ENCODE measurements at regions not wholly inside any gene's neighbourhood (a gene's known extent, or its start where the extent isn't known, plus 50 kb on each side); places are given as distances from the start of the nearest gene placed in this dataset.

GRCh38 chr18:55932675-55933074, 344.7 kb upstream of the TCF4 start:
- H3K9me3 ChIP-seq (ENCODE audit: insufficient read depth, low read length), result peaks cover 14% of the 10 kb centered on the region
- TF ChIP-seq YY1 (IDR thresholded peaks at IDR 0.05; ENCODE audit: insufficient read depth, insufficient read length) (no peak), SUZ12 (IDR thresholded peaks at IDR 0.05; ENCODE audit: extremely low read depth, insufficient read depth, insufficient read length) (no peak), ZNF274 (IDR thresholded peaks at IDR 0.05; ENCODE audit: low read depth, low read length) (no peak)
- H3K9ac ChIP-seq (ENCODE audit: insufficient read length, low read depth), result no peak overlapping the region

GRCh38 chr18:55927831-55928230, 339.8 kb upstream of the TCF4 start:
- H3K36me3 ChIP-seq (ENCODE audit: insufficient read depth, insufficient read length, low read length), result no peaks in the 10 kb centered on the region
- DNase-seq (ENCODE audit: low read depth, low spot score), result no peak
- TF ChIP-seq YY1 (IDR thresholded peaks at IDR 0.05; ENCODE audit: insufficient read depth, insufficient read length) (no peak), ZNF274 (IDR thresholded peaks at IDR 0.05; ENCODE audit: low read depth, low read length) (no peak), SUZ12 (IDR thresholded peaks at IDR 0.05; ENCODE audit: extremely low read depth, insufficient read depth, insufficient read length) (no peak)

More at GRCh38 chr18:55932675-55933074, 344.7 kb upstream of the TCF4 start:
- DNase-seq (ENCODE audit: low read depth, low spot score), result no peak
- Histone ChIP-seq H3K27me3 (ENCODE audit: insufficient read depth, insufficient read length) (no peaks in the 10 kb centered on the region), H3K36me3 (ENCODE audit: insufficient read depth, insufficient read length, low read length) (no peaks in the 10 kb centered on the region), H3K4me3 (ENCODE audit: insufficient read length, low read depth) (no peak overlapping the region), H3K4me1 (ENCODE audit: insufficient read depth, insufficient read length) (no peaks in the 10 kb centered on the region)

GRCh38 chr18:55925772-55926171, 337.8 kb upstream of the TCF4 start:
- TF ChIP-seq SUZ12 (IDR thresholded peaks at IDR 0.05; ENCODE audit: extremely low read depth, insufficient read depth, insufficient read length) (no peak), ZNF274 (IDR thresholded peaks at IDR 0.05; ENCODE audit: low read depth, low read length) (no peak), YY1 (IDR thresholded peaks at IDR 0.05; ENCODE audit: insufficient read depth, insufficient read length) (no peak)
- no peaks in the 10 kb centered on the region for H3K9me3 ChIP-seq (ENCODE audit: insufficient read depth, low read length)
- DNase-seq (ENCODE audit: low read depth, low spot score), result no peak
- H3K36me3 ChIP-seq (ENCODE audit: insufficient read depth, insufficient read length, low read length), result no peaks in the 10 kb centered on the region
- no peak overlapping the region for H3K9ac ChIP-seq (ENCODE audit: insufficient read length, low read depth)
- no peak overlapping the region for H3K4me3 ChIP-seq (ENCODE audit: insufficient read length, low read depth)
- no peaks in the 10 kb centered on the region for H3K27me3 ChIP-seq (ENCODE audit: insufficient read depth, insufficient read length)
- no peaks in the 10 kb centered on the region for H3K4me1 ChIP-seq (ENCODE audit: insufficient read depth, insufficient read length)

More at GRCh38 chr18:55927831-55928230, 339.8 kb upstream of the TCF4 start:
- no peaks in the 10 kb centered on the region; the same call in 1 of the 2 replicates for H3K9me3 ChIP-seq (ENCODE audit: insufficient read depth, low read length)
- H3K9ac ChIP-seq (ENCODE audit: insufficient read length, low read depth), result no peak overlapping the region
- no peaks in the 10 kb centered on the region for H3K4me1 ChIP-seq (ENCODE audit: insufficient read depth, insufficient read length)
- no peak overlapping the region for H3K4me3 ChIP-seq (ENCODE audit: insufficient read length, low read depth)
- no peaks in the 10 kb centered on the region for H3K27me3 ChIP-seq (ENCODE audit: insufficient read depth, insufficient read length)

GRCh38 chr18:55920063-55920462, 332.1 kb upstream of the TCF4 start:
- Histone ChIP-seq H3K9ac (ENCODE audit: insufficient read length, low read depth) (no peak overlapping the region), H3K4me1 (ENCODE audit: insufficient read depth, insufficient read length) (no peaks in the 10 kb centered on the region), H3K9me3 (ENCODE audit: insufficient read depth, low read length) (no peaks in the 10 kb centered on the region), H3K27me3 (ENCODE audit: insufficient read depth, insufficient read length) (no peaks in the 10 kb centered on the region), H3K36me3 (ENCODE audit: insufficient read depth, insufficient read length, low read length) (no peaks in the 10 kb centered on the region), H3K4me3 (ENCODE audit: insufficient read length, low read depth) (no peak overlapping the region)
- no peak for DNase-seq (ENCODE audit: low read depth, low spot score)
- TF ChIP-seq ZNF274 (IDR thresholded peaks at IDR 0.05; ENCODE audit: low read depth, low read length) (no peak), YY1 (IDR thresholded peaks at IDR 0.05; ENCODE audit: insufficient read depth, insufficient read length) (no peak), SUZ12 (IDR thresholded peaks at IDR 0.05; ENCODE audit: extremely low read depth, insufficient read depth, insufficient read length) (no peak)

- Histone ChIP-seq H3K4me1 (ENCODE audit: insufficient read depth, insufficient read length) (no peaks in the 10 kb centered on the region), H3K9ac (ENCODE audit: insufficient read length, low read depth) (no peak overlapping the region), H3K27me3 (ENCODE audit: insufficient read depth, insufficient read length) (no peaks in the 10 kb centered on the region), H3K9me3 (ENCODE audit: insufficient read depth, low read length) (no peaks in the 10 kb centered on the region), H3K36me3 (ENCODE audit: insufficient read depth, insufficient read length, low read length) (no peaks in the 10 kb centered on the region), H3K4me3 (ENCODE audit: insufficient read length, low read depth) (no peak overlapping the region)
- DNase-seq (ENCODE audit: low read depth, low spot score), result no peak
- TF ChIP-seq SUZ12 (IDR thresholded peaks at IDR 0.05; ENCODE audit: extremely low read depth, insufficient read depth, insufficient read length), result no peak
- TF ChIP-seq YY1 (IDR thresholded peaks at IDR 0.05; ENCODE audit: insufficient read depth, insufficient read length), result no peak
- TF ChIP-seq ZNF274 (IDR thresholded peaks at IDR 0.05; ENCODE audit: low read depth, low read length), result no peak
Observed at GRCh38 chr18:55918444-55918843, 330.5 kb upstream of the TCF4 start.

GRCh38 chr18:55912919-55913318, 324.9 kb upstream of the TCF4 start:
- Histone ChIP-seq H3K9me3 (ENCODE audit: insufficient read depth, low read length) (no peaks in the 10 kb centered on the region), H3K36me3 (ENCODE audit: insufficient read depth, insufficient read length, low read length) (no peaks in the 10 kb centered on the region), H3K4me3 (ENCODE audit: insufficient read length, low read depth) (no peak overlapping the region), H3K27me3 (ENCODE audit: insufficient read depth, insufficient read length) (no peaks in the 10 kb centered on the region), H3K4me1 (ENCODE audit: insufficient read depth, insufficient read length) (no peaks in the 10 kb centered on the region), H3K9ac (ENCODE audit: insufficient read length, low read depth) (no peak overlapping the region)
- TF ChIP-seq SUZ12 (IDR thresholded peaks at IDR 0.05; ENCODE audit: extremely low read depth, insufficient read depth, insufficient read length), result no peak
- TF ChIP-seq YY1 (IDR thresholded peaks at IDR 0.05; ENCODE audit: insufficient read depth, insufficient read length), result no peak
- no peak for TF ChIP-seq ZNF274 (IDR thresholded peaks at IDR 0.05; ENCODE audit: low read depth, low read length)
- no peak for DNase-seq (ENCODE audit: low read depth, low spot score)

- Histone ChIP-seq H3K27me3 (ENCODE audit: insufficient read depth, insufficient read length) (no peaks in the 10 kb centered on the region), H3K4me3 (ENCODE audit: insufficient read length, low read depth) (no peak overlapping the region), H3K4me1 (ENCODE audit: insufficient read depth, insufficient read length) (no peaks in the 10 kb centered on the region), H3K9ac (ENCODE audit: insufficient read length, low read depth) (no peak overlapping the region), H3K36me3 (ENCODE audit: insufficient read depth, insufficient read length, low read length) (no peaks in the 10 kb centered on the region), H3K9me3 (ENCODE audit: insufficient read depth, low read length) (no peaks in the 10 kb centered on the region)
- TF ChIP-seq YY1 (IDR thresholded peaks at IDR 0.05; ENCODE audit: insufficient read depth, insufficient read length) (no peak), ZNF274 (IDR thresholded peaks at IDR 0.05; ENCODE audit: low read depth, low read length) (no peak), SUZ12 (IDR thresholded peaks at IDR 0.05; ENCODE audit: extremely low read depth, insufficient read depth, insufficient read length) (no peak)
- no peak for DNase-seq (ENCODE audit: low read depth, low spot score)
Observed at GRCh38 chr18:55912071-55912470, 324.1 kb upstream of the TCF4 start.
